Activated T-cell treated with anti-CD3 and anti-CD28 coated beads, Interleukin-2, amount 50 U/mL, for 4 hours (primary cell): ENCODE measurements at regions not wholly inside any gene's neighbourhood (a gene's known extent, or its start where the extent isn't known, plus 50 kb on each side); places are given as distances from the start of the nearest gene placed in this dataset.
"Not testable (repeated sequence)": the region's sequence is repeated elsewhere in the genome, so short reads cannot be mapped to it uniquely, and the experiment has no call there.

Experiments
- ATAC-seq, 2 donors: fragments of 200-7000 bp; cut with Tn5 transposase; one replicate each; pipeline ENCODE4 v1.10.0; 2021
- DNase-seq: peaks from one replicate; pipeline ENCODE4 v3.0.0-alpha.2; 2020
- H3K27me3 Mint-ChIP-seq: one replicate; pipeline ENCODE4 v1.8.0; 2021; ENCODE audit warnings: low read depth, mixed read lengths
- H3K36me3 Mint-ChIP-seq: one replicate; pipeline ENCODE4 v1.8.0; 2022; ENCODE audit warnings: mixed read lengths; ENCODE audit not compliant: insufficient read depth
- H3K4me1 Mint-ChIP-seq: one replicate; pipeline ENCODE4 v1.8.0; 2021; ENCODE audit warnings: low read depth, mixed read lengths
- H3K4me3 Mint-ChIP-seq: one replicate; pipeline ENCODE4 v1.8.0; 2021; ENCODE audit warnings: mild to moderate bottlenecking, moderate library complexity, mixed read lengths
- H3K9me3 Mint-ChIP-seq: one replicate; pipeline ENCODE4 v1.8.0; 2021; ENCODE audit warnings: mixed read lengths

DNA sequence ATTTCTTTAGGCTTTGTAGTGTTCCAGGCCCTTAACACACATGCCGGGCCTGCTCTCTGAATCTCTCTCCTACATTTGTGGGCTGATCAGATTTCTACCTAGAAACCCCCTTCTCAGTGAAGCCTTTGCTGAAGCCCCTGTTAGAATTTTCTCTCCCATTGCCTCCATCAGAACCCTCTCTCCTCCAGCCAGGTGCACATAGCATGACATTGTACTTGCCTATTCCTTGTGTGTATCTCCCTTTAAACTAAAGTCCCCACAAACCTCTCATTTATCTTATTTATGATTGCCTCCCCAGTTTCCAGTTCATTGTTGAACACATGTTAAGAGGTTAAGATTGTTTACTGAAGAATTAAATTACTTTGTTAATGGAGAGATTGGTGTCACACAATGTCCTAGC lies 325.5 kb upstream of the CITED2 start:
- Mint-ChIP-seq H3K27me3 (no peaks in the 10 kb centered on the region), H3K4me1 (no peaks in the 10 kb centered on the region), H3K4me3 (no peak overlapping the region), H3K36me3 (no peaks in the 10 kb centered on the region), H3K9me3 (no peaks in the 10 kb centered on the region)
- DNase-seq (no peak), ATAC-seq (no peak)

DNA sequence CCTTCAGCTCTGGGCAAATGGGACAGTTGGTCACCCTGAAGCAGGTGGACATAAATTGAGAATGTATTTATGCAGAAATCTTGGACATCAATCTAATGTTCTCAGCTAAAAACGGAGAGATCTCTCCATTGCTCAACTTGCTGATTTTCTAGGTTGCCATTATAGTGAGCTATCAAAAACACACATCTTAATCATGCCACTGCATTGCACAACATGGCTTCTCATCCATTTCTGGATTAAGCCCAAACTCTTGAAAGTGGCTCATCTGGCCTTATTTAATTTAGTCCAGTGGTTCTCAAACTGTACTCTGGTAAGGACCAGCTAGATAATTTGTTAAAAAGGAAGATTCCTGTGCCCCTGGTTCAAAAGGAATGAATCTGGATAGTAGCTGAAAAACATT lies 324.9 kb upstream of the CITED2 start:
- DNase-seq (no peak), ATAC-seq (no peak)
- no peaks in the 10 kb centered on the region for H3K4me1 Mint-ChIP-seq
- H3K27me3 Mint-ChIP-seq, result no peaks in the 10 kb centered on the region
- H3K36me3 Mint-ChIP-seq, result no peaks in the 10 kb centered on the region
- H3K4me3 Mint-ChIP-seq, result no peak overlapping the region
- H3K9me3 Mint-ChIP-seq, result no peaks in the 10 kb centered on the region

DNA sequence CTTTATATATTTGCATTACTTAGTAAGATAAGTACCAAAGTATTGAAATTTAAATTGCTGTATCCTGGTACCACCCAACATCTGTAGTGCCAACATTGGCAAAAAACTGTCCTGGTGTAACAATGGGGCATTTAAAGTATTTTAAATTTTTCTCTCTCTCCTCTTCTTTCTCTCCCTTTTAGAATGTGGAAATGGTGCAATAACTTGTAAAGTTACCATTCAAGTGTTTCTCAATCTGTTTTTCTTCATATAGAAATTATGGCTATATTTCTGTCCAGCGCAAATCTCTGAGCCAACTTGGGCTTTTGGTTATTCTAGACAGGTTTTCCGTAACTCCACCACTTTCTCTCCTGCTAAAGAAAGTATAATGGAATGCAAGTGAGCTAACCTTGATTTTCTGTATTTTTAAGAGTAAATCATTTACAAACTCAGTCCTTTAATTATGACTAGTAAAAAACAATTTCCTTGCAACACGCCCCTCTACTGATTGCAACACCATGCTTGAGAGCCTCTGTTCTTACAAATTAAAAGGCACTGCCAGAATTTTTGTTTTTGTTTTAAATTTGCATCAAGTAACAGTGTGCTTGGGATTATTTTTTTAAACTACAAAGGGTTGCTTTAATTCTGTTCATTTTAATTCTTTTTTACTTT lies 324.2 kb upstream of the CITED2 start:
- Mint-ChIP-seq H3K4me3 (no peak overlapping the region), H3K9me3 (no peaks in the 10 kb centered on the region), H3K27me3 (no peaks in the 10 kb centered on the region), H3K4me1 (no peaks in the 10 kb centered on the region), H3K36me3 (no peaks in the 10 kb centered on the region)
- no peak for ATAC-seq
- DNase-seq, result no peak

DNA sequence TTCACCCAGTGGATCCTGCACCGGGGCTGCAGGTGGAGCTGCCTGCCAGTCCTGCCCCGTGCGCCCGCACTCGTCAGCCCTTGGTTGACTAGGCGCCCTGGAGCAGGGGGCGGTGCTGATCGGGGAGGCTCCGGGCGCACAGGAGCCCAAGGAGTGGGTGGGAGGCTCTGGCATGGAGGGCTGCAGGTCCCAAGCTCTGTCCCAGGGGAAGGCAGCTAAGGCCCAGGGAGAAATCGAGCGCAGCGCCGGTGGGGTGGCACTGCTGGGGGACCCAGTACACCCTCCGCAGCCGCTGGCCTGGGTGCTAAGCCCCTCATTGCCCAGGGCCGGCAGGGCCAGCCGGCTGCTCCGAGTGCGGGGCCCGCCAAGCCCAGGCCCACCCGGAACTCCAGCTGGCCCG lies 323.4 kb upstream of the CITED2 start:
- not testable (repeated sequence) for DNase-seq, H3K36me3 Mint-ChIP-seq, H3K4me3 Mint-ChIP-seq, ATAC-seq, H3K9me3 Mint-ChIP-seq, H3K27me3 Mint-ChIP-seq, H3K4me1 Mint-ChIP-seq

DNA sequence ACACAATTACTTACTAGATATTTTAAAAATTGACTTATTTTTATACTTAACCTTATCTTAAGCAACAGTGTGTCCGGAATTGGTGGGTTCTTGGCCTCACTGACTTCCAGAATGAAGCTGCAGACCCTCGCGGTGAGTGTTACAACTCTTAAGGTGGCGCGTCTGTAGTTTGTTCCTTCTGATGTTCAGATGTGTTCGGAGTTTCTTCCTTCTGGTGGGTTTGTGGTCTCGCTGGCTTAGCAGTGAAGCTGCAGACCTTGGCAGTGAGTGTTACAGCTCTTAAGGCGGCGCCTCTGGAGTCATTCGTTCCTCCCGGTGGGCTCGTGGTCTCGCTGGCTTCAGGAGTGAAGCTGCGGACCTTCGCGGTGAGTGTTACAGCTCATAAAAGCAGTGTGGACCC lies 322.5 kb upstream of the CITED2 start:
- not testable (repeated sequence) for DNase-seq, H3K36me3 Mint-ChIP-seq, H3K4me3 Mint-ChIP-seq, ATAC-seq, H3K9me3 Mint-ChIP-seq, H3K4me1 Mint-ChIP-seq, H3K27me3 Mint-ChIP-seq

DNA sequence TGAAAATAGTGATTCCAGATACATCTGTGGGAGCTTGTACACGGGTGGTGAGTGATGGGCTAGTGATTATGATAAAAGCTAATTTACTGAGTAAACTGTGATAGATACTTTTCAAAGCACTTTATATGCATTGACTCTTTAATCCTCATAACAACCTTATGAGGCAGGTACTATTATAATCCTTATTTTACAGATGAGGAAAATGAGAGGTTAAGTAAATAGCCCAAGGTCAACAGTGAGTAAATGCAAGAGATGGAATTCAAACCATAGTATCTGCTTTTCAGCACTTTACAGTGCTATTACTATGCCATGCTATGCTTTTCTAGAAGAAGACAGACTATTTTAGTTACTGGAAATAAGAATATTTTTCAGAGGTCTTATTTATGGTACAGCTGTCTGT lies 320.9 kb upstream of the CITED2 start:
- Mint-ChIP-seq H3K4me3 (no peak overlapping the region), H3K4me1 (no peaks in the 10 kb centered on the region), H3K9me3 (no peaks in the 10 kb centered on the region), H3K27me3 (peaks cover 2% of the 10 kb centered on the region), H3K36me3 (no peaks in the 10 kb centered on the region)
- no peak for ATAC-seq
- no peak for DNase-seq

DNA sequence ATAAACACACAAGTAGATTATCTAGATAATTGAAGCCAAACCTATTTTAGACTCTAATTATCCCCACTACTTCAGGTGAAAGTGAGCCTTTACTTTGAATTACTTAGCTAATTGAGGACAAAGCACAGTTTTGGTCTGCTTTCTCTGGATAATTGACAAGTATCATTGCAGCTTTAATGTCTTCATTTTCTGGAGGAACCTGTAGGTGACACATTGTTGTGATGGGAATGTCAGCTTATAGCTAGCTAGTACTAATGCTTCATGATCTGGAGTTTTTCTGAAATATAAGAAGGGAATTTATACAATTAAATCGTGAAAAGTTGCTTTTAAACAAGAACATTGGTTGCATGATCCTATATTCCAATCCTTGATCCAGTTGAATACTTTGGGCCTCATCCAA lies 319.3 kb upstream of the CITED2 start:
- Mint-ChIP-seq H3K27me3 (peaks cover 2% of the 10 kb centered on the region), H3K4me3 (no peak overlapping the region), H3K36me3 (no peaks in the 10 kb centered on the region), H3K4me1 (peaks cover 3% of the 10 kb centered on the region), H3K9me3 (no peaks in the 10 kb centered on the region)
- no peak for DNase-seq
- no peak for ATAC-seq

DNA sequence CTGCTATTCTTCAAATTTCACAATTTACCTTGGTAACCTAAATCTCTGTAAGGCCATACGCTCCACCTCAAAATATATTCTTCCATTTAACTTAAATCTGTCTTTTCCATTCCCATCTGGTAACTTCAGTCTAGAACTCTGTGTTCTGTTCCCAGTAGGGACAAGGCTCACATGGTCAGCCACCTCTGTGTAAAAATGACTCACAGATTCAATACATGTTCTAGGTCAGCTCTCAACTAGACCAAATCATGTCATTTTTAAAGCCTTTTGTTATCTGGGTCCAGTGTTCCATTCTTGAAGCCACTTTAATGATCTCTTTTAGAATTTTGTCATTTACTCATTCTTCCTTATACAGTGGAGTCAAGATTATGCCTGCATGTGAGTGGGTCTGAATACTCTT lies 315.6 kb upstream of the CITED2 start:
- Mint-ChIP-seq H3K4me3 (no peak overlapping the region), H3K4me1 (peaks cover 3% of the 10 kb centered on the region), H3K36me3 (no peaks in the 10 kb centered on the region), H3K9me3 (no peaks in the 10 kb centered on the region), H3K27me3 (peaks cover 2% of the 10 kb centered on the region)
- ATAC-seq (no peak), DNase-seq (no peak)

DNA sequence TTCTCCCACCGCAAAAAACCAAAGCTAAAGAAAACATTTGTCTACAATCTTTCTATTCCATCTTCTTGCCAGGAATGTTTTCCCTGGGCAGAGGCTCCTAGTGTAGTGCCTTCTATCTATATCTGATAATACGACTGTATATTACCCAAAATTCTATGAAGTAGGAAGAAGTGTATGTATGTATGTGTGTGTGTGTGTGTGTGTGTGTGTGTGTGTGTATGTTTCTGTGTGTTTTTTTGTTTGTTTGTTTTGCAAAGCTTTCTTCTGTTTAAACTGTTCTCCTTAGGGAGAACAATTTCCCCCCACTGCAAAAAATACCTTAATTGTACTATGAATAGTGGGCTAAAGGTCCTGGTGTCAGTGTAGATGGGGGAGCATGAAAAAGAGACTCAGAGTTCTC lies 312.6 kb upstream of the CITED2 start:
- H3K27me3 Mint-ChIP-seq, result no peaks in the 10 kb centered on the region
- H3K4me3 Mint-ChIP-seq, result no peak overlapping the region
- no peak for ATAC-seq
- H3K9me3 Mint-ChIP-seq, result no peaks in the 10 kb centered on the region
- peaks cover 3% of the 10 kb centered on the region for H3K4me1 Mint-ChIP-seq
- DNase-seq, result no peak
- no peaks in the 10 kb centered on the region for H3K36me3 Mint-ChIP-seq

DNA sequence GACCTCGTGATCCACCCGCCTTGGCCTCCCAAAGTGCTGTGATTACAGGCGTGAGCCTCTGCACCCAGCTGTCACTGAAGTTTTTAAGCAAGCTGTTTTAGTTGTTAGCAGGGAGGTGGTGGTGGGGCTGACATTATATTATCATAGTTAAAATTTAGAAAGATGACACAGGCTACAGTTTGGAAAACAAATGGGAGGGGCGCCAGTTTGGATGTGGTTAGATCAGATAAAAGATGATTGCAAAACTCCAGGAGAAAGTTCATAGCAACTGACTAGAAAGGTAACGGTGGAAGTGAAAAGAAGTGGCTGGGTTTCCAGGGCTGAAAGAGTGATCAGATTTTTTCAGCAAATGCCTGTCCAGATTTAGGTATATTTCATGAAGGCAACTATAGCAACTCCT lies 311.9 kb upstream of the CITED2 start:
- no peak for DNase-seq
- no peak for ATAC-seq
- no peaks in the 10 kb centered on the region for H3K27me3 Mint-ChIP-seq
- H3K4me3 Mint-ChIP-seq, result no peak overlapping the region
- H3K4me1 Mint-ChIP-seq, result peaks cover 3% of the 10 kb centered on the region
- no peaks in the 10 kb centered on the region for H3K9me3 Mint-ChIP-seq
- no peaks in the 10 kb centered on the region for H3K36me3 Mint-ChIP-seq

DNA sequence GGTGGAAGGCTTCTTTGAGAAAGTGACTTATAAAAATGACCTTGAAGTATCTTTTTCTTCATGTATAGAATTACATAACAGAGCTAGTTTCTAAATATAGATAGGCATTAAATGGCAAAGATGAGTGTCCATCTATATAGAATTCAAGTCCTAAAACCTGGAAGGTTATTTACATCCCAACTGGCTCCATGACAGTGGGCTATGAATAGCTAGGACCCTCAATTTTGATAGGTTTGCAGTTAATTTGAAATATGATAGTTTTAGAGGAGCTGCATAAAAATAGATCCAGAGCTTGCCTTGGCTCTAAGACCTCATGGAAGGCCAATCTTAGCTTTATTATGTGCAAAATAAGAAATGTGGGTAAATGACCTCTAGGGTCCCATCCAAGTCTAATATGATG lies 310.6 kb upstream of the CITED2 start:
- Mint-ChIP-seq H3K27me3 (no peaks in the 10 kb centered on the region), H3K4me3 (no peak overlapping the region), H3K4me1 (peaks cover 2% of the 10 kb centered on the region), H3K36me3 (no peaks in the 10 kb centered on the region), H3K9me3 (no peaks in the 10 kb centered on the region)
- DNase-seq (no peak), ATAC-seq (no peak)

DNA sequence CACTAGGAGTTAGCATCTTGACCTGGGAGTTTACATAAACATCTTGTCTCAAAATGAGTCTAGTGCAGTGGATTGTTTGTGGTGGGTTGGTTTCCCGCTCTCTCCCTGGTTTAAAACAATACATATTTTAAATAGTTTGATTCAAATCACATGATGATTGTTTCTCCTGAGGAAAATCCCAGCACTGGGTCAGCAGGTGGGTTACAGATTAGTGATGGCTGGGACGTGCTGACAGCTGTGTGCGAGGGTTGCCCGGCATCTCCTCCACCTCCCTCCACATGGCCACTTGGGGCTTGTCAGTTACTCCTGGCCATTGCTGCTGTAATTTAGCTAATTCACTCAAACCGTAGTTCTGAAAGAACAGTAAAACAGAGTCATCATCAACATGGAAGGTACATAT lies 306.4 kb upstream of the CITED2 start:
- no peak overlapping the region for H3K4me3 Mint-ChIP-seq
- DNase-seq, result no peak
- no peaks in the 10 kb centered on the region for H3K36me3 Mint-ChIP-seq
- no peaks in the 10 kb centered on the region for H3K9me3 Mint-ChIP-seq
- no peaks in the 10 kb centered on the region for H3K27me3 Mint-ChIP-seq
- H3K4me1 Mint-ChIP-seq, result no peaks in the 10 kb centered on the region
- ATAC-seq, result no peak

DNA sequence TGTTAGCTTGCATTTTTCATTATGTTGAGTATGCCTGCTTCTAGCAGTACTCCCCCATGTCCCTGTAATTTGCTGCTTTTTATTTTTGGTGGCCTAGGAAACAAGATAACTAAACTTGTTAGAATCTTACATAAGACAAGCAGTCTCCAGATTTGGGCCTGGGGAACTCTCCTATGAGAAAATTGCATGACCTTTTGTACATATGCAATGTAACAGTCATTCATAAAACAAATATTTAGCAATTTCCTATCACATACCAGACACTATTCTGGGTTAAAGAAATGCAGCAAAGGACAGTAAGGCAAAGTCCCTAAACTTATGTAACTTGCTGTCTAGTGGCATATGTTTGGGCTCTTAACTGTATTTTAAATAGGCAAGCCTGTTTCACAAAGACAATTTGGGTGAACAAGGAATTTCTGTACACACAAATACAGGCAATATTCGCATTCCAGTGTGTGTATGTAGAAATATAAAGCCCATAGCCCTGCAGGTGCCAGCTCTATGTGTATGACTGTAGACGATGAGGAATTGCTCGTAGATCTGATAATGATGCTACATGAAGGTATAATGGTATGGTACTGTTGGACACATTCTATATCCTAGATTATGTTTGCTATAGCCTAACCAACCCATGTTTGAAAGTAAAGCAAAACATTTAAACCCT lies 305.2 kb upstream of the CITED2 start:
- DNase-seq, result no peak

DNA sequence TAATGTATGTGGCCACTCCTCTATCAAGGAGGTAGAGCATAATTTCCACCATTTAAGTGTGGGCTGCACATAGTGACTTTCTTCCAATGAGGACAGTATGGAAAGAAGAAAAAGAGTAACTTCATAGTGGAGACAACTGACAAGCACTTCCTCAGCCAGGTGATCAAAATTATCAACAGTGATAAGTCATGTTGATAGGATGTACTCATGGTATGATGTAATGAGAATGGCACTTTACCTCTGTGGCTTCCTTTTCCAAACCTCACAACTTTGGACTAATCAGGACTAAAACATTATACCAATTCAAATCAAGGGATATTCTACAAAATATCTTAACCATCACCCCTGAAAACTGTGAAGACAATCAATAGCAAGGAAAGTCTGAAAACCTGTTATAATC lies 302.3 kb upstream of the CITED2 start:
- Mint-ChIP-seq H3K27me3 (no peaks in the 10 kb centered on the region), H3K36me3 (no peaks in the 10 kb centered on the region), H3K4me1 (no peaks in the 10 kb centered on the region), H3K4me3 (no peak overlapping the region), H3K9me3 (no peaks in the 10 kb centered on the region)
- ATAC-seq (no peak), DNase-seq (no peak)

More for the DNA sequence above, 305.2 kb upstream of the CITED2 start:
- Mint-ChIP-seq H3K9me3 (no peaks in the 10 kb centered on the region), H3K36me3 (no peaks in the 10 kb centered on the region), H3K27me3 (no peaks in the 10 kb centered on the region), H3K4me1 (no peaks in the 10 kb centered on the region), H3K4me3 (no peak overlapping the region)
- ATAC-seq, result no peak

DNA sequence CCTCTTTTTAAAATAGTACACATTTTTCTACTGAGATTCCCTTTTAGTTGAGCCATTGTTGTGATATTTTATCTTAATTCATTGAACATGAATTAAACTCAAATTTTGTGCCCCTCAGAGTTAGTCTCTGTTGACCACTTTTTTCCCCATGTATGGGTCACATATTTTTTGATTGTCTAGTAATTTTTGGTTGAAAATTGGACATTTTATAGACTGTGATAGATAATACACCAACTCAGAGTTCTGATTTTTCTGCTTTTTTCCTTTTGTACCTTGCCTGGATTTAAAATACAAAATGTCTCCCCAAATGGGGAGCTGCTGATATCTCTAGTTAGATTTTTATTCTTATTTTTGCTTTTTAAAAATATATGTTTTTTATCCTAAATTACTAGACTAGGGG lies 291.8 kb upstream of the CITED2 start:
- Mint-ChIP-seq H3K4me1 (no peaks in the 10 kb centered on the region), H3K27me3 (peaks cover 5% of the 10 kb centered on the region), H3K9me3 (peaks cover 20% of the 10 kb centered on the region), H3K4me3 (no peak overlapping the region), H3K36me3 (no peaks in the 10 kb centered on the region)
- DNase-seq (no peak), ATAC-seq (no peak)
